ENCODE measurements at regions not wholly inside any gene's neighbourhood (a gene's known extent, or its start where the extent isn't known, plus 50 kb on each side); places are given as distances from the start of the nearest gene placed in this dataset.

DNA sequence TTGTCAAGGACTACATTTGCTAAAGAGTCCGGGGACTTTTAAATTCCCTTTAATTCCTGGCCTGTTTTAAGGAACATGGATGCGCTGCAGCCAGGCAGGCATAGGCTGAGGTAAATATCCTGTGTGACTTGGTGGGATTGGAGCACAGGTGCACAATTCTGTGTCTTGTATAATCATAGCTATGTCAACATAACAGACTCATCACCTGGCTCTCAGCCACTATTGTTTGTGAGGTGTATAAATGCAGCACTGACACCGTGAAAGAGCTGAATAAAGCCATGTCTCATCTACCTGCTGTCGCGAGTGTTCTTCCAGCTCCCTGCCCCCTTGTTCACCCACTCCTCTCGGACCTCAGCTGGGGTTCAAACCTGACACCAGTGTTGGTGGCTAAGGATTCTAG, 109.7 kb downstream of the MFSD1 start:
- TF ChIP-seq, protein P1, sequence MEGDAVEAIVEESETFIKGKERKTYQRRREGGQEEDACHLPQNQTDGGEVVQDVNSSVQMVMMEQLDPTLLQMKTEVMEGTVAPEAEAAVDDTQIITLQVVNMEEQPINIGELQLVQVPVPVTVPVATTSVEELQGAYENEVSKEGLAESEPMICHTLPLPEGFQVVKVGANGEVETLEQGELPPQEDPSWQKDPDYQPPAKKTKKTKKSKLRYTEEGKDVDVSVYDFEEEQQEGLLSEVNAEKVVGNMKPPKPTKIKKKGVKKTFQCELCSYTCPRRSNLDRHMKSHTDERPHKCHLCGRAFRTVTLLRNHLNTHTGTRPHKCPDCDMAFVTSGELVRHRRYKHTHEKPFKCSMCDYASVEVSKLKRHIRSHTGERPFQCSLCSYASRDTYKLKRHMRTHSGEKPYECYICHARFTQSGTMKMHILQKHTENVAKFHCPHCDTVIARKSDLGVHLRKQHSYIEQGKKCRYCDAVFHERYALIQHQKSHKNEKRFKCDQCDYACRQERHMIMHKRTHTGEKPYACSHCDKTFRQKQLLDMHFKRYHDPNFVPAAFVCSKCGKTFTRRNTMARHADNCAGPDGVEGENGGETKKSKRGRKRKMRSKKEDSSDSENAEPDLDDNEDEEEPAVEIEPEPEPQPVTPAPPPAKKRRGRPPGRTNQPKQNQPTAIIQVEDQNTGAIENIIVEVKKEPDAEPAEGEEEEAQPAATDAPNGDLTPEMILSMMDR (IDR thresholded peaks at IDR 0.05), result no peak
- TF ChIP-seq EP300 (IDR thresholded peaks at IDR 0.05), result no peak
- TF ChIP-seq POLR2AphosphoS5 (IDR thresholded peaks at IDR 0.05), result no peak
- no peak for TF ChIP-seq POLR2A (IDR thresholded peaks at IDR 0.05)
